ENCODE measurements at regions not wholly inside any gene's neighbourhood (a gene's known extent, or its start where the extent isn't known, plus 50 kb on each side); places are given as distances from the start of the nearest gene placed in this dataset.
"Not testable (repeated sequence)": the region's sequence is repeated elsewhere in the genome, so short reads cannot be mapped to it uniquely, and the experiment has no call there.

GRCh38 chr21:27887808-27888455 is 921.0 kb upstream of the ADAMTS5 start:
- not testable (repeated sequence) for H3F3A ChIP-seq (ENCODE audit: low read depth); H2AFZ ChIP-seq (ENCODE audit: low read length); H3K4me2 ChIP-seq (ENCODE audit: low read depth, low read length, poor library complexity, severe bottlenecking); H3K4me1 ChIP-seq (ENCODE audit: insufficient read depth, low read length, poor library complexity, severe bottlenecking); H3K36me3 ChIP-seq (ENCODE audit: insufficient read depth, low read length); H4K20me1 ChIP-seq (ENCODE audit: insufficient read depth, low read length, poor library complexity, severe bottlenecking); H3K27me3 ChIP-seq (ENCODE audit: insufficient read depth, low read length, poor library complexity, severe bottlenecking); H3K4me3 ChIP-seq (ENCODE audit: low read length, poor library complexity, severe bottlenecking); H3K9me3 ChIP-seq (ENCODE audit: insufficient read depth, low read depth, low read length); H3K79me2 ChIP-seq (ENCODE audit: insufficient read depth, low read length); H3K9ac ChIP-seq (ENCODE audit: low read depth, low read length, poor library complexity, severe bottlenecking); H3K9me2 ChIP-seq (replicated peaks; ENCODE audit: low read depth, low read length)

GRCh38 chr21:27885296-27885711 is 918.4 kb upstream of the ADAMTS5 start:
- Histone ChIP-seq H3K4me3 (ENCODE audit: low read length, poor library complexity, severe bottlenecking) (no peak overlapping the region), H3K79me2 (ENCODE audit: insufficient read depth, low read length) (no peaks in the 10 kb centered on the region), H3F3A (ENCODE audit: low read depth) (no peaks in the 10 kb centered on the region), H3K9ac (ENCODE audit: low read depth, low read length, poor library complexity, severe bottlenecking) (no peak overlapping the region), H4K20me1 (ENCODE audit: insufficient read depth, low read length, poor library complexity, severe bottlenecking) (no peaks in the 10 kb centered on the region), H3K4me1 (ENCODE audit: insufficient read depth, low read length, poor library complexity, severe bottlenecking) (no peaks in the 10 kb centered on the region), H2AFZ (ENCODE audit: low read length) (no peak overlapping the region), H3K4me2 (ENCODE audit: low read depth, low read length, poor library complexity, severe bottlenecking) (no peak overlapping the region), H3K9me3 (ENCODE audit: insufficient read depth, low read depth, low read length) (no peaks in the 10 kb centered on the region), H3K36me3 (ENCODE audit: insufficient read depth, low read length) (no peaks in the 10 kb centered on the region), H3K27me3 (ENCODE audit: insufficient read depth, low read length, poor library complexity, severe bottlenecking) (no peaks in the 10 kb centered on the region), H3K9me2 (replicated peaks; ENCODE audit: low read depth, low read length) (no peaks in the 10 kb centered on the region)
- no peak for TF ChIP-seq EZH2phosphoT487 (IDR thresholded peaks at IDR 0.05; ENCODE audit: borderline replicate concordance)
- no peak for TF ChIP-seq CTCF (conservative IDR thresholded peaks at IDR 0.05; ENCODE audit: low read length)

- H3K79me2 ChIP-seq (ENCODE audit: insufficient read depth, low read length); H3K4me2 ChIP-seq (ENCODE audit: low read depth, low read length, poor library complexity, severe bottlenecking); H3K27me3 ChIP-seq (ENCODE audit: insufficient read depth, low read length, poor library complexity, severe bottlenecking); H3K9me3 ChIP-seq (ENCODE audit: insufficient read depth, low read depth, low read length); H3K36me3 ChIP-seq (ENCODE audit: insufficient read depth, low read length); H3K9me2 ChIP-seq (replicated peaks; ENCODE audit: low read depth, low read length); H3F3A ChIP-seq (ENCODE audit: low read depth); H3K9ac ChIP-seq (ENCODE audit: low read depth, low read length, poor library complexity, severe bottlenecking); H2AFZ ChIP-seq (ENCODE audit: low read length); H3K4me1 ChIP-seq (ENCODE audit: insufficient read depth, low read length, poor library complexity, severe bottlenecking); H4K20me1 ChIP-seq (ENCODE audit: insufficient read depth, low read length, poor library complexity, severe bottlenecking); H3K4me3 ChIP-seq (ENCODE audit: low read length, poor library complexity, severe bottlenecking): not testable (repeated sequence)
Measured at GRCh38 chr21:27881331-27881730, 914.4 kb upstream of the ADAMTS5 start.

- H3K4me1 ChIP-seq (ENCODE audit: insufficient read depth, low read length, poor library complexity, severe bottlenecking); H3K36me3 ChIP-seq (ENCODE audit: insufficient read depth, low read length); H3F3A ChIP-seq (ENCODE audit: low read depth); H3K4me3 ChIP-seq (ENCODE audit: low read length, poor library complexity, severe bottlenecking); H4K20me1 ChIP-seq (ENCODE audit: insufficient read depth, low read length, poor library complexity, severe bottlenecking); H3K9ac ChIP-seq (ENCODE audit: low read depth, low read length, poor library complexity, severe bottlenecking); H3K9me2 ChIP-seq (replicated peaks; ENCODE audit: low read depth, low read length); H3K4me2 ChIP-seq (ENCODE audit: low read depth, low read length, poor library complexity, severe bottlenecking); H2AFZ ChIP-seq (ENCODE audit: low read length); H3K27me3 ChIP-seq (ENCODE audit: insufficient read depth, low read length, poor library complexity, severe bottlenecking); H3K9me3 ChIP-seq (ENCODE audit: insufficient read depth, low read depth, low read length); H3K79me2 ChIP-seq (ENCODE audit: insufficient read depth, low read length): not testable (repeated sequence)
Measured at GRCh38 chr21:27872411-27872810, 905.5 kb upstream of the ADAMTS5 start.

- H3K9me3 ChIP-seq (ENCODE audit: insufficient read depth, low read depth, low read length); H3K9ac ChIP-seq (ENCODE audit: low read depth, low read length, poor library complexity, severe bottlenecking); H3K36me3 ChIP-seq (ENCODE audit: insufficient read depth, low read length); H4K20me1 ChIP-seq (ENCODE audit: insufficient read depth, low read length, poor library complexity, severe bottlenecking); H3F3A ChIP-seq (ENCODE audit: low read depth); H3K27me3 ChIP-seq (ENCODE audit: insufficient read depth, low read length, poor library complexity, severe bottlenecking); H3K9me2 ChIP-seq (replicated peaks; ENCODE audit: low read depth, low read length); H3K79me2 ChIP-seq (ENCODE audit: insufficient read depth, low read length); H3K4me2 ChIP-seq (ENCODE audit: low read depth, low read length, poor library complexity, severe bottlenecking); H3K4me3 ChIP-seq (ENCODE audit: low read length, poor library complexity, severe bottlenecking); H3K4me1 ChIP-seq (ENCODE audit: insufficient read depth, low read length, poor library complexity, severe bottlenecking); H2AFZ ChIP-seq (ENCODE audit: low read length): not testable (repeated sequence)
Measured at GRCh38 chr21:27870755-27871154, 903.9 kb upstream of the ADAMTS5 start.

GRCh38 chr21:27860314-27860955 is 893.5 kb upstream of the ADAMTS5 start:
- H3K4me3 ChIP-seq (ENCODE audit: low read length, poor library complexity, severe bottlenecking); H3F3A ChIP-seq (ENCODE audit: low read depth); H3K4me2 ChIP-seq (ENCODE audit: low read depth, low read length, poor library complexity, severe bottlenecking); H2AFZ ChIP-seq (ENCODE audit: low read length); H3K36me3 ChIP-seq (ENCODE audit: insufficient read depth, low read length); H3K27me3 ChIP-seq (ENCODE audit: insufficient read depth, low read length, poor library complexity, severe bottlenecking); H3K9me2 ChIP-seq (replicated peaks; ENCODE audit: low read depth, low read length); H3K79me2 ChIP-seq (ENCODE audit: insufficient read depth, low read length); H3K9ac ChIP-seq (ENCODE audit: low read depth, low read length, poor library complexity, severe bottlenecking); H4K20me1 ChIP-seq (ENCODE audit: insufficient read depth, low read length, poor library complexity, severe bottlenecking); H3K9me3 ChIP-seq (ENCODE audit: insufficient read depth, low read depth, low read length); H3K4me1 ChIP-seq (ENCODE audit: insufficient read depth, low read length, poor library complexity, severe bottlenecking): not testable (repeated sequence)

Data from Loucy (cell line).